OCI-LY1 (cell line): ENCODE measurements at regions not wholly inside any gene's neighbourhood (a gene's known extent, or its start where the extent isn't known, plus 50 kb on each side); places are given as distances from the start of the nearest gene placed in this dataset.

ENCODE experiments used
- H2AFZ ChIP-seq: fragments of 200-600 bp; sonication (generic), shearing (Covaris generic); 2 replicates; pipeline ENCODE4 v1.6.0; 2014; ENCODE audit warnings: antibody characterized with exemption, mild to moderate bottlenecking, low read length
- H3F3A ChIP-seq: fragments of 200-600 bp; sonication (generic), shearing (Covaris generic); 2 replicates; pipeline ENCODE4 v1.6.0; 2014; ENCODE audit warnings: mild to moderate bottlenecking, antibody characterized with exemption, low read length, moderate library complexity; ENCODE audit not compliant: insufficient read depth
- H3K27ac ChIP-seq: fragments of 200-600 bp; sonication (generic); 2 replicates; pipeline ENCODE4 v1.5.1; 2014; ENCODE audit warnings: low read length, mixed run types, mild to moderate bottlenecking, low read depth; ENCODE audit not compliant: poor library complexity, severe bottlenecking
- H3K27me3 ChIP-seq: fragments of 200-600 bp; sonication (generic); 2 replicates; pipeline ENCODE4 v1.6.0; 2014; ENCODE audit warnings: antibody characterized with exemption, mild to moderate bottlenecking, low read length, moderate library complexity; ENCODE audit not compliant: insufficient read depth
- H3K36me3 ChIP-seq: fragments of 200-600 bp; sonication (generic); 2 replicates; pipeline ENCODE4 v1.6.1; 2014; ENCODE audit warnings: mild to moderate bottlenecking, antibody characterized with exemption, low read length, moderate library complexity, mixed read lengths; ENCODE audit not compliant: insufficient read depth
- H3K4me1 ChIP-seq: fragments of 200-600 bp; sonication (generic); 2 replicates; pipeline ENCODE4 v1.5.1; 2014; ENCODE audit warnings: mild to moderate bottlenecking, low read length, moderate library complexity; ENCODE audit not compliant: insufficient read depth, severe bottlenecking
- H3K4me2 ChIP-seq: fragments of 200-600 bp; sonication (generic), shearing (Covaris generic); 2 replicates; pipeline ENCODE4 v1.6.1; 2014; ENCODE audit warnings: low read length
- H3K4me3 ChIP-seq: fragments of 200-600 bp; sonication (generic); 2 replicates; pipeline ENCODE4 v1.5.1; 2014; ENCODE audit warnings: low read length, low read depth, mild to moderate bottlenecking, mixed read lengths; ENCODE audit not compliant: poor library complexity, severe bottlenecking
- H3K79me2 ChIP-seq: fragments of 200-600 bp; shearing (Covaris generic); 2 replicates; pipeline ENCODE4 v1.6.1; 2016; ENCODE audit warnings: mixed run types, low read length, mixed read lengths; ENCODE audit not compliant: insufficient read depth
- H3K9ac ChIP-seq: fragments of 200-600 bp; sonication (generic), shearing (Covaris generic); 2 replicates; pipeline ENCODE4 v1.6.1; 2014; ENCODE audit warnings: mild to moderate bottlenecking, low read length, mixed read lengths
- H3K9me2 ChIP-seq: fragments of 200-600 bp; sonication (generic), shearing (Covaris generic); 2 replicates; pipeline ENCODE4 v1.6.1; 2014; ENCODE audit warnings: low read depth, mild to moderate bottlenecking, low read length, mixed read lengths
- H3K9me3 ChIP-seq: fragments of 200-600 bp; shearing (Covaris generic); 2 replicates; pipeline ENCODE4 v1.6.1; 2014; ENCODE audit warnings: low read length, mixed read lengths
- H4K20me1 ChIP-seq: fragments of 200-600 bp; sonication (generic), shearing (Covaris generic); 2 replicates; pipeline ENCODE4 v1.6.0; 2016; ENCODE audit warnings: mild to moderate bottlenecking, low read length; ENCODE audit not compliant: insufficient read depth
- EZH2 ChIP-seq: fragments of 200-600 bp; sonication (generic), shearing (Covaris generic); IDR thresholded peaks from 2 replicates; pipeline ENCODE4 v1.8.0; 2017; ENCODE audit warnings: borderline replicate concordance, mixed run types, mild to moderate bottlenecking, antibody characterized with exemption, low read length, moderate library complexity, mixed read lengths
- TF ChIP-seq, protein P1 (sequence below): fragments of 200-600 bp; sonication (generic), shearing (Covaris generic); IDR thresholded peaks from 2 replicates; pipeline ENCODE4 v1.5.1; 2017; ENCODE audit warnings: mild to moderate bottlenecking, antibody characterized with exemption, low read length, moderate library complexity, mixed read lengths

- H3K4me1 ChIP-seq: no peaks in the 10 kb centered on the region
- TF ChIP-seq, protein P1, sequence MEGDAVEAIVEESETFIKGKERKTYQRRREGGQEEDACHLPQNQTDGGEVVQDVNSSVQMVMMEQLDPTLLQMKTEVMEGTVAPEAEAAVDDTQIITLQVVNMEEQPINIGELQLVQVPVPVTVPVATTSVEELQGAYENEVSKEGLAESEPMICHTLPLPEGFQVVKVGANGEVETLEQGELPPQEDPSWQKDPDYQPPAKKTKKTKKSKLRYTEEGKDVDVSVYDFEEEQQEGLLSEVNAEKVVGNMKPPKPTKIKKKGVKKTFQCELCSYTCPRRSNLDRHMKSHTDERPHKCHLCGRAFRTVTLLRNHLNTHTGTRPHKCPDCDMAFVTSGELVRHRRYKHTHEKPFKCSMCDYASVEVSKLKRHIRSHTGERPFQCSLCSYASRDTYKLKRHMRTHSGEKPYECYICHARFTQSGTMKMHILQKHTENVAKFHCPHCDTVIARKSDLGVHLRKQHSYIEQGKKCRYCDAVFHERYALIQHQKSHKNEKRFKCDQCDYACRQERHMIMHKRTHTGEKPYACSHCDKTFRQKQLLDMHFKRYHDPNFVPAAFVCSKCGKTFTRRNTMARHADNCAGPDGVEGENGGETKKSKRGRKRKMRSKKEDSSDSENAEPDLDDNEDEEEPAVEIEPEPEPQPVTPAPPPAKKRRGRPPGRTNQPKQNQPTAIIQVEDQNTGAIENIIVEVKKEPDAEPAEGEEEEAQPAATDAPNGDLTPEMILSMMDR: no peak
- no peak for TF ChIP-seq EZH2
Observed at GRCh38 chr5:112640546-112640945, 97.1 kb upstream of the APC start.

DNA sequence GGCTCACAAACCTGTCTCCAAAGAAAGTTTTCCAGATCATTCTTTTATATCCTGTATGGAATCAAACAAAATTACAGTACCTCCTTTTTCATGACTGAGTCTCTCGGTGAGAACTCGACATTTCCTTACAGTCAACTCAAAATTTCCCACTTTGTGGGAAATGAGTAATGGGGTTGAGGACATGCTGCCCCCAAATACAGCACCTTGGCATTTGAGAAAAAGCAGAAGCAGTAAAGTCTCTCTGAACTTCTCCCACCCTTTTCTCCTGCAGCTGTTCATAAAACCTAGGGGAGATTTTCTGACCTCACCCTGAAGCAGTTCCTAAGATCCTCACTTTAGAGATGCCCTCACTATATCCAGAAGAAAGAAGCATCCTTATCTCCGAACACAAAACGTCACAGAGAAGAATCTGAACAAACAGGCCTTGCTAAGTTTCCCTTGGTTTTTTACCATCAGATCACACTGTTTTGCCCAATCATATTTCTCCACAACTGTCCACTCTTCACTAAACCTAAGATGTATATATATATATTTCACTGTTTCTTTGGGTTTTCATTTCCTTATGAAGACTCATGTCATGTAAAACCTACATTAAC, 96.1 kb upstream of the APC start:
- Histone ChIP-seq H3K27me3 (no peaks in the 10 kb centered on the region), H3K4me2 (no peak overlapping the region), H3K4me3 (no peak overlapping the region), H4K20me1 (no peaks in the 10 kb centered on the region), H3K36me3 (no peaks in the 10 kb centered on the region), H3F3A (no peaks in the 10 kb centered on the region), H3K9ac (no peak overlapping the region), H3K4me1 (no peaks in the 10 kb centered on the region), H3K27ac (no peak overlapping the region), H2AFZ (no peak overlapping the region), H3K79me2 (no peaks in the 10 kb centered on the region), H3K9me3 (no peaks in the 10 kb centered on the region), H3K9me2 (no peaks in the 10 kb centered on the region)
- TF ChIP-seq EZH2: no peak
- TF ChIP-seq, protein P1: no peak

More at GRCh38 chr5:112640546-112640945, 97.1 kb upstream of the APC start:
- no peak overlapping the region for H3K4me3 ChIP-seq
- H3K27me3 ChIP-seq: no peaks in the 10 kb centered on the region
- no peak overlapping the region for H2AFZ ChIP-seq
- H3K4me2 ChIP-seq: no peak overlapping the region
- H4K20me1 ChIP-seq: no peaks in the 10 kb centered on the region
- H3K79me2 ChIP-seq: no peaks in the 10 kb centered on the region
- no peaks in the 10 kb centered on the region for H3K36me3 ChIP-seq
- H3K27ac ChIP-seq: no peak overlapping the region
- no peaks in the 10 kb centered on the region for H3F3A ChIP-seq
- H3K9me2 ChIP-seq: no peaks in the 10 kb centered on the region
- no peak overlapping the region for H3K9ac ChIP-seq
- no peaks in the 10 kb centered on the region for H3K9me3 ChIP-seq

DNA sequence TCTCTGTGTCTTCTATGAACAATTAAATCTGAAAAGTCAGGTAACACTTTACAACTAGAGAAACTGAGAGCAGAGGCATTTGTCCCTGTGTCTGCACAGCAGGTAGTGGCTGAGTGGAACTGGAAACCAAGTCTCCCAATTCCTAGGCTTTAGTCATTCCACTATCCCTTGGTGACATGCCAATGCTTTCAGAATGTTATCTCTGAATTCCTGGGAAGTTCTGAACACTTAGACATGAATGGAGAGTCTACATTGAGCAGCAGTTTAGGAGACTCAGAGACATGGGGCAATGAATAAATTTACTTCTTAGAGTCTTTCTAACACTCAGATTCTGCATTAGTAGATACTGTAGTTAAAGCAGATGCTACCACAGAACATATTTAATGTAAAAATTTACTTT, 94.8 kb upstream of the APC start:
- H3K36me3 ChIP-seq: no peaks in the 10 kb centered on the region
- H2AFZ ChIP-seq: no peak overlapping the region
- no peak overlapping the region for H3K9ac ChIP-seq
- H3F3A ChIP-seq: no peaks in the 10 kb centered on the region
- no peak overlapping the region for H3K4me3 ChIP-seq
- H3K9me3 ChIP-seq: no peaks in the 10 kb centered on the region
- no peak overlapping the region for H3K27ac ChIP-seq
- no peaks in the 10 kb centered on the region for H3K9me2 ChIP-seq
- H3K79me2 ChIP-seq: no peaks in the 10 kb centered on the region
- TF ChIP-seq, protein P1: no peak
- no peak for TF ChIP-seq EZH2
- no peak overlapping the region for H3K4me2 ChIP-seq
- H4K20me1 ChIP-seq: no peaks in the 10 kb centered on the region
- H3K27me3 ChIP-seq: no peaks in the 10 kb centered on the region
- no peaks in the 10 kb centered on the region for H3K4me1 ChIP-seq
